ENCODE measurements at regions not wholly inside any gene's neighbourhood (a gene's known extent, or its start where the extent isn't known, plus 50 kb on each side); places are given as distances from the start of the nearest gene placed in this dataset.

- TF ChIP-seq CTCF (IDR thresholded peaks at IDR 0.05; ENCODE audit: insufficient read depth, low read depth, low read length) (no peak), EZH2 (IDR thresholded peaks at IDR 0.05; ENCODE audit: insufficient read depth, low read length) (no peak)
Measured at GRCh38 chrX:125711103-125711502, 391.4 kb downstream of the TEX13C start.

Data from astrocyte (in vitro differentiated cells and primary cell).